ENCODE measurements at regions not wholly inside any gene's neighbourhood (a gene's known extent, or its start where the extent isn't known, plus 50 kb on each side); places are given as distances from the start of the nearest gene placed in this dataset.

- Histone ChIP-seq H3K23ac (ENCODE audit: low read depth, low read length) (no peak overlapping the region), H3K27ac (ENCODE audit: insufficient read depth, low read length) (no peak overlapping the region), H3K56ac (ENCODE audit: extremely low read depth, insufficient read depth, low read length) (no peak overlapping the region), H3K4me2 (ENCODE audit: low read depth, low read length) (no peak overlapping the region), H3K4me3 (ENCODE audit: insufficient read depth, low read depth, low read length) (no peak overlapping the region), H2AFZ (replicated peaks; ENCODE audit: low read length, poor library complexity) (no peak overlapping the region), H3K18ac (ENCODE audit: low read depth, low read length) (no peak overlapping the region), H2BK5ac (ENCODE audit: low read depth, low read length, poor library complexity, severe bottlenecking) (no peak overlapping the region), H3K36me3 (ENCODE audit: control insufficient read depth, insufficient read depth, low read length) (no peaks in the 10 kb centered on the region), H3K9me1 (ENCODE audit: insufficient read depth, low read length) (no peaks in the 10 kb centered on the region), H2AK5ac (ENCODE audit: low read depth, low read length) (no peak overlapping the region), H3K79me1 (ENCODE audit: low read depth in 1 of 2, low read length in 2 of 2) (no peaks in the 10 kb centered on the region), H4K8ac (ENCODE audit: low read depth in 2 of 2, low read length in 2 of 2) (no peak overlapping the region), H4K5ac (ENCODE audit: low read depth, low read length) (no peak overlapping the region), H3K14ac (replicated peaks; ENCODE audit: low read depth, low read length) (no peak overlapping the region), H3K9ac (ENCODE audit: low read depth, low read length) (no peak overlapping the region), H3K27me3 (ENCODE audit: control insufficient read depth, insufficient read depth, low read length) (no peaks in the 10 kb centered on the region), H2BK20ac (ENCODE audit: low read depth, low read length) (no peak overlapping the region), H4K20me1 (ENCODE audit: insufficient read depth, low read length) (no peaks in the 10 kb centered on the region), H3K9me3 (ENCODE audit: control insufficient read depth, insufficient read depth, low read length) (no peaks in the 10 kb centered on the region), H4K91ac (ENCODE audit: insufficient read depth, low read depth, low read length) (no peak overlapping the region), H3K4ac (ENCODE audit: low read depth, low read length) (no peak overlapping the region), H2BK15ac (ENCODE audit: low read depth, low read length) (no peak overlapping the region), H3K4me1 (ENCODE audit: control insufficient read depth, insufficient read depth, low read length) (no peaks in the 10 kb centered on the region), H2BK120ac (ENCODE audit: low read depth, low read length) (no peak overlapping the region), H2AK9ac (replicated peaks; ENCODE audit: low read depth, low read length, poor library complexity) (no peak overlapping the region)
- DNase-seq, result no peak
- no peak for ATAC-seq (ENCODE audit: low read depth)
- ChIA-PET CTCF (no interaction called here), POLR2A (ENCODE audit: unreplicated experiment) (no interaction called here)
- dilution Hi-C loops (cut with HindIII; ENCODE audit: low sequenced_read_pairs, unreplicated experiment), result no loop called here
- intact Hi-C loops (cut with micrococcal nuclease), result no loop called here
- BruUV-seq (replicated peaks), result no TSS peak
- in situ Hi-C loops (cut with MboI; ENCODE audit: low sequenced_read_pairs), result no loop called here
- TF ChIP-seq SMC3 (IDR thresholded peaks at IDR 0.05; ENCODE audit: low read depth, low read length), result no peak
- WGBS, 2 experiments (ENCODE audit: extremely low coverage in 2 of 2, insufficient read length in 1 of 2), result no CpG with 5 or more reads among the region's 2 CpGs
Observed at GRCh38 chrX:10743476-10743875, 123.1 kb upstream of the MID1 start.
